HG03108 (cell line): ENCODE measurements at regions not wholly inside any gene's neighbourhood (a gene's known extent, or its start where the extent isn't known, plus 50 kb on each side); places are given as distances from the start of the nearest gene placed in this dataset.
A peak's percentile ranks its signal among the peaks of the same experiment; 100 is the strongest.
"Not testable (repeated sequence)": the region's sequence is repeated elsewhere in the genome, so short reads cannot be mapped to it uniquely, and the experiment has no call there.

Experiments used
- ATAC-seq: cut with Tn5 transposase; IDR thresholded peaks from one replicate; pipeline ENCODE4 v1.9.1; 2021; ENCODE audit warnings: moderate library complexity; ENCODE audit not compliant: unreplicated experiment

DNA sequence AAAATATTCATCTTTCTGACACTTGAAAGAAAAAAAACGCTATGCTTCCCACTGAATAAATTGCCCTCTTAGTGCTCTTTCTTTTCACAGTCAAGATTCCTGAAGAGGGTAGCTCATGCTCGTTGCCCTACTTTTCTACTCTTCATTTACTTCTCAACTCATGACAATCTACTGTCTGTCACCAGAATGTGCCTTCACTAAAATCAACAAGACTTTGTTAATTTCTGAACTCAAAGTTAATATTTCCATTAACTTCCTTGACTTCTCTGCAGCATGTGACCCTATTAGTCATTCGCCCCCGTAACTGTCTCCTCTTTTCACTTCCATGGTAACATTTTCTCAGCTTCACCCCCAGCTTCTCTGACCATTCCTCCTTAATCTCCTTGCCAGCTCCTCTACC lies 98.9 kb upstream of the MAPRE2 start:
- no peak for ATAC-seq

- ATAC-seq: no peak
These were observed 98.2 kb upstream of the MAPRE2 start for GRCh38 chr18:34942975-34943374.

GRCh38 chr18:34943587-34943986 lies 97.6 kb upstream of the MAPRE2 start:
- no peak for ATAC-seq

DNA sequence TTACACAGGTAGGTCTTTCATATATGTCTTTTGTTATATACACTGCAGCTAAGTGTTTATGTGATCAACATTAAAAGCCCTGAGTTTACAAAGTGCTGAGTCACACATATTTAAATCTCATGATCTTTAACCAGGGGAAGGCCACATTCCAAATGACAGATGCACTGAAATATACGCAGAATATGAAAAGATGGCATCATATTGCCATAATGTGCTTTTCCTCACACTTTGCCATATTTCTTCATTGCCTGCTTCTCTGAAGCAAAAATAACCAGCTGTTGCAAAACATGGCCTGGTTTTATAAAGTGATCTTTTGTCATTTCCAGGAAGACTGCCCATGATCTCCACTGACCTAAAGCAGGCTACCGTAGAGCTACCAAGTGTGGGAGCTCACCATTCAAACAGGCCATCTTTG lies 93.5 kb upstream of the MAPRE2 start:
- no peak for ATAC-seq

- no peak for ATAC-seq
These were observed 89.4 kb upstream of the MAPRE2 start for GRCh38 chr18:34951625-34952379.

- no peak for ATAC-seq
These were observed 88.0 kb upstream of the MAPRE2 start for GRCh38 chr18:34953212-34953611.

GRCh38 chr18:34955494-34955893 lies 85.7 kb upstream of the MAPRE2 start:
- ATAC-seq: not testable (repeated sequence)

GRCh38 chr18:34956663-34957062 lies 84.5 kb upstream of the MAPRE2 start:
- no peak for ATAC-seq

GRCh38 chr18:34957119-34957863 lies 83.9 kb upstream of the MAPRE2 start:
- no peak for ATAC-seq

DNA sequence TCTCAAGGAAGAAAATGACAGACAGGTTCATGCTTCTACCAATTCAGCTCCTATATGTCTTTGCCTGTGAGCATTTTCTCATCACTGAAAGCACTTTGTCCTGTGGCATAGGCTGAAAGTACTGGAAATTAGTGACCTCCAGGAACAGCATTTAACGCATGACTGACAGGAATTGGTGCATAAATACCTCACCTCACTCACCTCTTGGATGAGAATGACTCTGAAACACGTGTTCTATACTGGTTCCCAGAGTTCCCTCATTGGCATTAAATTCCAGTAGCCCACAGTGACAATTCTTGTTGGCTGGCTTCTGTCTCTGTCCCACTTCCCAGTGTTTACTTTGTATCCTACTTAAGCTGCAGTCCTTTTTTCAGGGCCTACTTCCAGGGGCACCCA lies 83.4 kb upstream of the MAPRE2 start:
- ATAC-seq: no peak

DNA sequence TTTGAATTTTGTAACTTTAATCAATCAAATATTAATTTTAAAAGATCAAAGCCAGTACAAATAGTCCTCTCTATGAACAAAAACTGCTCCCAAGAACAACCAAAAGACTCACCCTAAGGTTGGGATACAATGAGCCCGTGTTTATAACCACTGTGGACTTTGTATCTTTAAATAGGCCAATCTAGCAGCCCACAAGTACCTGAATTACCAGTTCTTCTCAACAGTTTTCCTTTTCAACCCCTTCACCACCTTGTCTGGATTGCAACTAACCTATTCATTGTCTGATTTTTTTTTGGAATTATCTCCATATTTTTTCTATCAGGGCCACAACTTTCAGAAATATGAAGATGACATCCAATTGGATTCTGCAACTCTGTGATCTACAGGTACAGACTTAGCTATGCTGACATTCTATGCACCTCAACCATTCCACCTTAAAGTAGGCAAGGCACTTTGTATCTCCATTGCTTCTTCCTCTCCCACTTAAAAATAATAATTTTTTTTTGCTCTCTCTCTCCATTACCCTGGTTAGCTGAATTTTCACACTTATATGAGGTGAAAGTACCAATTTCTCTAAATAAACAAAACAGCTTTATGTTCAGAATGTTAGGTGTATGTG lies 81.9 kb upstream of the MAPRE2 start:
- ATAC-seq: no peak

GRCh38 chr18:34959989-34960388 lies 81.2 kb upstream of the MAPRE2 start:
- no peak for ATAC-seq

GRCh38 chr18:34965108-34965507 lies 76.1 kb upstream of the MAPRE2 start:
- ATAC-seq: no peak

DNA sequence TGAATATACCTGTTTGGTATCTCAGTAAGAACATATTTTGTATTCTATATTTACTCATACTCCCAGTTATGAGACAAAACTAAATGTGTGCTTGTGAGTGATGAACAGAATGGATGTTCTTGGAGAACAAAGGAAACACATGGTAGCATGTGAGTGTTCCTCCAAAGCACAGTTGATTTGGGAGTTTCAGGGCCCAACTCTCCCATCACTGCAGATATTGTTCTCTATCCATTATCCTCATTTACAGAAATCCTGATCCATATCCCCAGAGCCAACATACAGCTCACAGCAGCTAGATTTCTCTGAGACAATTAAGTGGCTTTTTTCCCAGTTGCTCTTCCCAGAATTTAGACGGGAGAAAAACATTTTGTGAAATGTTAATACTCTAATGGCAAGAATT lies 75.6 kb upstream of the MAPRE2 start:
- ATAC-seq: no peak

DNA sequence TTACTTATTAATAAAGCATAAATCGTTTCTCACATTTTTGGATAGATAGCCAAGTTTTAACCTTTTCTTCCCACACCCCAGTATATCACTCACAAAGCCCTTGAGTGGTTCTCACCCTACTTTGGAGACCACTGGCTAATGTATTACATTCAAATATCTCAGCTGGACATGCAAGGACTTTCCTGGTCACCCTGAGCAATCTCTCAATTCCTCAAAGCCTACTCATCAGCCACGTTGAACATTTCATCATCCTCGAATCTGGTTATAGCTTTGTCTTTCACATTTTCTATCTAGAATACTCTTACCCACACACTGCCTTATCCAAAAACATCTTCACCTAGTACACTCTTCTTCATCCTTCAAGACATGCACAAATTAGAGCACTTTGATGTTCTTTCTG lies 71.1 kb upstream of the MAPRE2 start:
- no peak for ATAC-seq

GRCh38 chr18:34971313-34971712 lies 69.9 kb upstream of the MAPRE2 start:
- no peak for ATAC-seq

DNA sequence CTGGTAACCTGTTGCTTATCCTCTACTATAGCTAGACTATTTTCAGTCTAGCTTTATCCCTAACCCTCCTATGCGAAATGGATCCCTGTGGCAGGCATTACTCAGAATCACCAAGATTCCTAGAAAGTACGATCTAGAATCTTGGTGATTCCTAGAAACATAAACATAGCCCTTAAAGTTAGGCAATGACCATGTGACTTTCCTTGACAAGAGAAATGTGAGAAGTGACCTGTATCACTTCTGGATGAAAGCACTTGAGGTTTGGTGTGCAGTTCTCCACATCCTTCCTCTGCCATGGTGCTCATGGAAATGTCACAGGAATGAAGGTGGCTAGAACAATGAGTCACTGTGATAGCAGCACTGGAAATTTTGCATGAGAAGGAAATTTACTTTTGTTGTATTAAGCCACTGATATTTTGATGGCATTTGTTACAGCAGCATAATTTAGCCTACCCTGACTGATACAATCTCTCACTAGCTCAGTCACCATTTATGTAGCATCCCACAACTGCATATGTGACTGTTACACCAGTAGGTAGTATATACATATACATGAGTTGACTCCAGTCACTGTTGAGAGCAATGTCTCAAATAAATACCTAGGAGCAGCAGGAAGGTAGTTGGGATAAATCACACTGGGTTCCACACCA lies 68.3 kb upstream of the MAPRE2 start:
- ATAC-seq: no peak

- no peak for ATAC-seq
These were observed 65.1 kb upstream of the MAPRE2 start for GRCh38 chr18:34976123-34976522.

- no peak for ATAC-seq
These were observed 64.7 kb upstream of the MAPRE2 start for GRCh38 chr18:34976534-34976898.

DNA sequence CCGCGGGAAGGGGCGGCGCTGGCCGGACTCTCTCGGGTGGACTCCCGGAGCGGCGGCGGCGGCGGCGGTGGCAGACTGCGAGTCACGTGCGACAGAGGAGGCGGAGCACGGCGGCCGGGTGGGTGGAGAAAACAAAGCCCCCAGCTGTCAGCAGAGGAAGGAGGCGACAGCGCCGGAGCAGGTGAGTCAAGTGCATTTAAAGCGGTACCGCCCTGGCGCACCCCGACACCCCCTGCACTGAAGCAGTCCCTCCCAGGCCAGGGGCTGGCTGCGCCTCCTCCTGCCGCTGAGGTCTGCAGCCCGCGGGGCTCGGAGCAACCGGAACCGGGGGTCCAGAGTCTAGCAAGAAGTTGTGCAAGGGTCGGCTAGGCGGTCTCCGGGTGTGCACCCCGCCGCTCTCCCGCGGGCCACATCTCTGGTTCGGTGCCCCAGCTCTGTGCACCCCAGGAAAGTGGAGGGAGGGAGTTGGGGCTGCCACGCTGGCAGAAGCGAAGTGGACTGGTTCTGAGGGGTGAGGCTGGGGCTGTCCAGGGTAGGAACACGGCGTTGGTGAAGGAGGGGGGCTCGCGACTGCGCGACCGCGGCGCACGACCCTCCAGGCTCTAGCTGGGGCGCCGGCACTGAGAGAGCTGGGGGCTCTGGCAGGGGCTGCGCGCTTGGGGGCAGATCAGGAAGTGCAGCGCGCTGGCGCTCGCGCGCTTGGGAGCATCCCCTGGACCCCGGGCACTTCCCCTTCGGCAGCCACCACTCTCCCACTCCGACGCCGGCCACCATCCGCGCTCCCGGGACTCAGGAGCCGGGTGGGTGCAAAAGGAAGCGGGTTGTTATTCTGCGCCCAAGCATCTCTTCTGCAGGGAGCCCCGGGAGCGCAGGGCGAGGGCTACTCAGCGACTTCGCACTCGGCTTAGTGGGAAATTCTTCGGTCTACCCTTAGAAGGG lies 64.0 kb upstream of the MAPRE2 start:
- ATAC-seq: peak; percentile 55
